Lower leg skin (tissue), 3 donors: ENCODE measurements at regions not wholly inside any gene's neighbourhood (a gene's known extent, or its start where the extent isn't known, plus 50 kb on each side); places are given as distances from the start of the nearest gene placed in this dataset.

ENCODE experiments used
- CTCF ChIP-seq, 3 donors: fragments of 450-650 bp; IDR thresholded peaks; one replicate each; pipeline ENCODE4 v1.5.1; 2016; ENCODE audit warnings: antibody characterized with exemption in 3 of 3, mild to moderate bottlenecking in 3 of 3, moderate library complexity in 2 of 3
- POLR2A ChIP-seq, 2 donors: fragments of 450-650 bp; IDR thresholded peaks; one replicate each; pipeline ENCODE4 v1.6.1; 2016 to 2017; ENCODE audit warnings: antibody characterized with exemption in 2 of 2, mild to moderate bottlenecking in 1 of 2, moderate library complexity in 1 of 2

GRCh38 chr3:95162794-95163193, 1099.9 kb downstream of the NSUN3 start:
- TF ChIP-seq POLR2A (IDR thresholded peaks at IDR 0.05): no peak
- no peak for TF ChIP-seq CTCF (IDR thresholded peaks at IDR 0.05)
